Suprapubic skin (tissue), 4 donors: ENCODE measurements at regions not wholly inside any gene's neighbourhood (a gene's known extent, or its start where the extent isn't known, plus 50 kb on each side); places are given as distances from the start of the nearest gene placed in this dataset.

ENCODE experiments used
- DNase-seq, 2 donors: peaks; one replicate each; pipeline ENCODE4 v3.0.0-alpha.2; 2019; ENCODE audit warnings: low spot score in 2 of 2
- H3K27ac ChIP-seq: fragments of 200-600 bp; sonication (generic); one replicate; pipeline ENCODE4 v1.5.1; 2019
- H3K27me3 ChIP-seq: fragments of 200-600 bp; sonication (generic); one replicate; pipeline ENCODE4 v1.5.1; 2019
- H3K36me3 ChIP-seq: fragments of 200-600 bp; sonication (generic); one replicate; pipeline ENCODE4 v1.5.1; 2019
- H3K4me1 ChIP-seq: fragments of 200-600 bp; sonication (generic); one replicate; pipeline ENCODE4 v1.5.1; 2019
- H3K4me3 ChIP-seq: fragments of 200-600 bp; sonication (generic); one replicate; pipeline ENCODE4 v1.5.1; 2019; ENCODE audit warnings: mild to moderate bottlenecking
- H3K9me3 ChIP-seq: fragments of 200-600 bp; sonication (generic); one replicate; pipeline ENCODE4 v1.5.1; 2019
- EP300 ChIP-seq: sonication (generic); formaldehyde crosslinking; IDR thresholded peaks from one replicate; pipeline ENCODE4 v1.6.1; 2017; ENCODE audit warnings: antibody characterized with exemption
- POLR2A ChIP-seq, 2 donors: fragments of 450-650 bp; IDR thresholded peaks; one replicate each; pipeline ENCODE4 v1.6.1; 2017; ENCODE audit warnings: antibody characterized with exemption in 2 of 2, mild to moderate bottlenecking in 2 of 2, moderate library complexity in 2 of 2
- POLR2AphosphoS5 ChIP-seq, 3 donors: sonication (generic); formaldehyde crosslinking; IDR thresholded peaks; one replicate each; pipeline ENCODE4 v1.6.1; 2017; ENCODE audit warnings: antibody characterized with exemption in 3 of 3
- WGBS: methylation state at CpG from one replicate; pipeline ENCODE4 v1.1.5; 2018; 5-methylcytosine and 5-hydroxymethylcytosine counted together
- TF ChIP-seq, protein P1 (sequence below), 2 donors: fragments of 200-600 bp in 1 of 2; fragments of 450-650 bp in 1 of 2; sonication (generic) in 1 of 2; IDR thresholded peaks; one replicate each; pipeline ENCODE4 v1.5.1; 2016 to 2019; ENCODE audit warnings: antibody characterized with exemption in 2 of 2, mild to moderate bottlenecking in 1 of 2, moderate library complexity in 1 of 2

DNA sequence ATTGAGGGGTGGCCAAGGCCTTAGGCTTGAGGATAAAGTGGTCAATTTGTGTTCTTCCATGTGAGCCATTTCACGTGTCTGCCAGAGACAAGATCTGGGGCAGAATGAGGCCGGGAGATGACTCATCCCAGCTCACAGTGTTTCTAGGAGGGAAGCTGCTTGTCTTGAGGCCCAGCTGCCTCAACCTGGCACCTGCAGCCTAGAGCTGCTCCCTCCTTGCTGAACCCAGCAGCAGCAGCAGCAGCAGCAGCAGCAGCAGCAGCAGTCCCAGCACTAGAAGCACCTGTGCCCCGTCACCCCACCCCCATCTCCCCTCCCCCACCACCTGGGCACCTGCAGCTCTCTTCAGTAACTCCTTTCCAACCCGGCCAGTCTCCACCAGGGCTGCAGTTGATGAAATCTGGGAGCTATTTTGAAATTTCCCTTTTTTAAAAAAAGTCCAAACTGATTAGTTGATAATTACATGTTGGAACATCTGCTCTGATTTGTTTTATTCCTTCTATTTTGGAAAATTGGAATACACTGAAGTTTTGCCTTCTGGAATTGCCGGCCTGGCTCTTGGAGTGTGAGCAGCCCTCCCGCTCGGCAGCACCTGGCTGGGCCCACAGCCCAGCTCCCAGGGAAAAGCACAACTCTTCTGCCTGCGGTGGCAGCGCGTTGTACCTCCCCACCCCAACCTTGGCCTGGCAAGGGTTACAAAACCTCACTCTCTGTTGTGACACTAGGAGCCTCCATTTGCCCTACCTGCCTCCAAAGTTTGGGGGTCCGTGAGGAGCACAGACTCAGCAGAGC, 143.5 kb downstream of the NXPE2 start:
- H3K27me3 ChIP-seq, result peaks cover 15% of the 10 kb centered on the region
- no peak for DNase-seq
- no peaks in the 10 kb centered on the region for H3K36me3 ChIP-seq
- no peaks in the 10 kb centered on the region for H3K4me1 ChIP-seq
- no peak overlapping the region for H3K4me3 ChIP-seq
- 60% methylated on average over 11 of the region's 11 CpGs for WGBS
- no peaks in the 10 kb centered on the region for H3K9me3 ChIP-seq
- no peak overlapping the region for H3K27ac ChIP-seq
- TF ChIP-seq, protein P1, sequence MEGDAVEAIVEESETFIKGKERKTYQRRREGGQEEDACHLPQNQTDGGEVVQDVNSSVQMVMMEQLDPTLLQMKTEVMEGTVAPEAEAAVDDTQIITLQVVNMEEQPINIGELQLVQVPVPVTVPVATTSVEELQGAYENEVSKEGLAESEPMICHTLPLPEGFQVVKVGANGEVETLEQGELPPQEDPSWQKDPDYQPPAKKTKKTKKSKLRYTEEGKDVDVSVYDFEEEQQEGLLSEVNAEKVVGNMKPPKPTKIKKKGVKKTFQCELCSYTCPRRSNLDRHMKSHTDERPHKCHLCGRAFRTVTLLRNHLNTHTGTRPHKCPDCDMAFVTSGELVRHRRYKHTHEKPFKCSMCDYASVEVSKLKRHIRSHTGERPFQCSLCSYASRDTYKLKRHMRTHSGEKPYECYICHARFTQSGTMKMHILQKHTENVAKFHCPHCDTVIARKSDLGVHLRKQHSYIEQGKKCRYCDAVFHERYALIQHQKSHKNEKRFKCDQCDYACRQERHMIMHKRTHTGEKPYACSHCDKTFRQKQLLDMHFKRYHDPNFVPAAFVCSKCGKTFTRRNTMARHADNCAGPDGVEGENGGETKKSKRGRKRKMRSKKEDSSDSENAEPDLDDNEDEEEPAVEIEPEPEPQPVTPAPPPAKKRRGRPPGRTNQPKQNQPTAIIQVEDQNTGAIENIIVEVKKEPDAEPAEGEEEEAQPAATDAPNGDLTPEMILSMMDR (IDR thresholded peaks at IDR 0.05), result no peak
- no peak for TF ChIP-seq POLR2AphosphoS5 (IDR thresholded peaks at IDR 0.05)

DNA sequence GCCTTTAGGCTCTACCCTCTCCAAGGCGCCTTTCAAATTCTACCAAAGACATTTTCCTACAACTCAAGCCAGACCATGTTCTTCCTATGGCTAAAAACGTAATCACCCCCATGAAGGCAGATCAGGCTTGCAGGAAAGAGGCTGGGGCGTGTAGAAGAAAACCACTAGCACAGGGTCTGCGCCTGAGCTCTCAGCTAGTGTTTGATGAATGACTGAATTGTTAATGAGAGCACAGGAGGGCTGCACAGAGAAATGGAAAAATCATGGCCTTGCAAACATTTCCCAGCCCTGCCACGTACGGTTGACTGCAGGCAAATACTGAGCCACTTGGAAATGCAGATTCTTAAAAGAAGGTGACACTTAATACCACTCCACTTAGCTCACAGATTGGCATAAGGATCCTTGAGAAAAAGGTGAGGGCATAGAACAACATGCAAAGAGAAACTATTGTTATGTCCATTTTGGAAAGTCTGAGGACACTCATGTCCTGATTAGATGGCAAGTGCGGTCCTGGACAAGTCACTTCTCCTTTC, 148.6 kb downstream of the NXPE2 start:
- Histone ChIP-seq H3K4me1 (no peaks in the 10 kb centered on the region), H3K27ac (no peak overlapping the region), H3K9me3 (no peaks in the 10 kb centered on the region), H3K36me3 (no peaks in the 10 kb centered on the region), H3K27me3 (peaks cover 9% of the 10 kb centered on the region), H3K4me3 (no peak overlapping the region)
- DNase-seq, result no peak
- TF ChIP-seq POLR2A (IDR thresholded peaks at IDR 0.05) (no peak), EP300 (no peak)
- WGBS, result 66% methylated on average over 7 of the region's 7 CpGs

DNA sequence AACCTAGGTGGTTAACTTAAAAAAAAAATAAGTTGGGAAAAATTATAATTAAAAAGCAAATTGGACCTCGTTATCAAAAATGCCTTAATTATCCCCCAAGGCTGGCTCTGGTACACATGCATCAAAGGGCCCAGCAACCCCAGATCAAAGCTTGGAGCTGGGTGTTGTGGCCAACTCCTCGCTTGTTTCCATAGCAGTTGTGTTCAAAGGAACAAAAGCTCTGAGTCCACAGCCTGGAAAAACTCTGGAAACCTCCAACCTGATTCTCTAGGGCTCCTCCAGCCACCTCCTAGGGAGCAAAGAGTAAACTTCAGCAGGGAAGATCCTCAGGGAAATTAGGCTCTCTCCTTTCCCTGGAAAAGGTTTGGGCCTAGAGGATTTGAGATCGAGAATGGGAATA, 149.4 kb downstream of the NXPE2 start:
- DNase-seq, result no peak
- Histone ChIP-seq H3K27ac (no peak overlapping the region), H3K27me3 (peaks cover 9% of the 10 kb centered on the region), H3K4me3 (no peak overlapping the region), H3K4me1 (no peaks in the 10 kb centered on the region), H3K9me3 (no peaks in the 10 kb centered on the region), H3K36me3 (no peaks in the 10 kb centered on the region)
- 76% methylated on average over 3 of the region's 3 CpGs for WGBS
- TF ChIP-seq POLR2A (IDR thresholded peaks at IDR 0.05) (no peak), EP300 (no peak)
- TF ChIP-seq, protein P1 (IDR thresholded peaks at IDR 0.05), result no peak

- 15% methylated on average over 6 of the region's 6 CpGs for WGBS
- DNase-seq, result no peak
- Histone ChIP-seq H3K4me1 (no peaks in the 10 kb centered on the region), H3K9me3 (no peaks in the 10 kb centered on the region), H3K27me3 (peaks cover 14% of the 10 kb centered on the region), H3K27ac (no peak overlapping the region), H3K4me3 (no peak overlapping the region), H3K36me3 (no peaks in the 10 kb centered on the region)
- TF ChIP-seq, protein P1 (IDR thresholded peaks at IDR 0.05), result no peak
- TF ChIP-seq EP300 (no peak), POLR2AphosphoS5 (IDR thresholded peaks at IDR 0.05) (no peak), POLR2A (IDR thresholded peaks at IDR 0.05) (no peak)
Measured at GRCh38 chr11:114832532-114833125, 154.3 kb downstream of the NXPE2 start.

GRCh38 chr11:114836161-114836560, 157.8 kb downstream of the NXPE2 start:
- no peak overlapping the region for H3K27ac ChIP-seq
- no peak for DNase-seq
- no peak overlapping the region for H3K4me3 ChIP-seq
- H3K4me1 ChIP-seq, result no peaks in the 10 kb centered on the region
- H3K36me3 ChIP-seq, result no peaks in the 10 kb centered on the region
- H3K9me3 ChIP-seq, result peaks cover 3% of the 10 kb centered on the region
- TF ChIP-seq POLR2A (IDR thresholded peaks at IDR 0.05), result no peak
- TF ChIP-seq, protein P1 (IDR thresholded peaks at IDR 0.05), result no peak
- TF ChIP-seq POLR2AphosphoS5 (IDR thresholded peaks at IDR 0.05), result no peak
- no peak for TF ChIP-seq EP300
- WGBS, result 73% methylated on average over 3 of the region's 3 CpGs
- peaks cover 12% of the 10 kb centered on the region for H3K27me3 ChIP-seq
